ENCODE measurements at regions not wholly inside any gene's neighbourhood (a gene's known extent, or its start where the extent isn't known, plus 50 kb on each side); places are given as distances from the start of the nearest gene placed in this dataset.

DNA sequence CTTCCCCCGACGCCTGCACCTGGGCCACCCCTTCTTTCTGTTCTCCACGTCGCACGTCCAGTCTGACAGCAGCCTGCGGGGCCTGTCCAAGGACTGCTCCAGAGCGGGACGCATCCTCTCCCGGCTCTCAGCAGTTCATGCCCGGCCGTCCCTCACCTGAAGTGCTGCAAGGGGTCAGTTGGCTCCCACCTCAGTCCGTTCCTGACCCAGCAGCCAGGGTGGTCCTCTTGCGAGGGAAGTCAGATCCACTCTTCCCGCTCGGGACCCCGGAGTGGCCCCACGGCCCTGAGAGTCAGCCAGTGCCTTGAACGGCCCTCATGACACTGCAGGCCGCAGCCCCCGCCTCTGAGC, 249.7 kb upstream of the IRX4 start:
- TF ChIP-seq POLR2A (IDR thresholded peaks at IDR 0.05) (no peak), CTCF (IDR thresholded peaks at IDR 0.05) (no peak)

Data from lower leg skin (tissue), 3 donors.